Testis (tissue), 2 donors: ENCODE measurements at regions not wholly inside any gene's neighbourhood (a gene's known extent, or its start where the extent isn't known, plus 50 kb on each side); places are given as distances from the start of the nearest gene placed in this dataset.

Source experiments
- DNase-seq: peaks from one replicate; pipeline ENCODE4 v3.0.0-alpha.2; 2019
- H3K27ac ChIP-seq, 2 donors: fragments of 200-600 bp; sonication (generic); one replicate each; pipeline ENCODE4 v1.5.1; 2019
- H3K27me3 ChIP-seq: fragments of 200-600 bp; sonication (generic); one replicate; pipeline ENCODE4 v1.5.1; 2019
- H3K36me3 ChIP-seq: fragments of 200-600 bp; sonication (generic); one replicate; pipeline ENCODE4 v1.5.1; 2017; ENCODE audit warnings: low read depth; ENCODE audit errors: missing control alignments
- H3K4me1 ChIP-seq: fragments of 200-600 bp; sonication (generic); one replicate; pipeline ENCODE4 v1.5.1; 2019
- H3K4me3 ChIP-seq, 2 donors: fragments of 200-600 bp; sonication (generic); one replicate each; pipeline ENCODE4 v1.5.1; 2017 to 2019
- H3K9me3 ChIP-seq: fragments of 200-600 bp; sonication (generic); one replicate; pipeline ENCODE4 v1.5.1; 2017
- POLR2A ChIP-seq: fragments of 450-650 bp; IDR thresholded peaks from one replicate; pipeline ENCODE4 v1.6.1; 2017; ENCODE audit warnings: antibody characterized with exemption, mild to moderate bottlenecking, moderate library complexity
- WGBS, 2 donors: methylation state at CpG; one replicate each; pipeline ENCODE4 v1.1.5; 2018; 5-methylcytosine and 5-hydroxymethylcytosine counted together
- intact Hi-C: fragments of 100-400 bp; cut with DNase I; formaldehyde crosslinking; loops from one replicate; pipeline ENCODE4 v1.15.1; 2023; ENCODE audit warnings: low total_unique reads
- TF ChIP-seq, protein P1 (sequence below), 3 experiments: fragments of 450-650 bp in 2 of 3; fragments of 200-600 bp in 1 of 3; sonication (generic) in 1 of 3; IDR thresholded peaks; one replicate each; pipeline ENCODE4 v1.5.1; 2016 to 2019; ENCODE audit warnings: antibody characterized with exemption in 3 of 3, mild to moderate bottlenecking in 2 of 3, moderate library complexity in 1 of 3

DNA sequence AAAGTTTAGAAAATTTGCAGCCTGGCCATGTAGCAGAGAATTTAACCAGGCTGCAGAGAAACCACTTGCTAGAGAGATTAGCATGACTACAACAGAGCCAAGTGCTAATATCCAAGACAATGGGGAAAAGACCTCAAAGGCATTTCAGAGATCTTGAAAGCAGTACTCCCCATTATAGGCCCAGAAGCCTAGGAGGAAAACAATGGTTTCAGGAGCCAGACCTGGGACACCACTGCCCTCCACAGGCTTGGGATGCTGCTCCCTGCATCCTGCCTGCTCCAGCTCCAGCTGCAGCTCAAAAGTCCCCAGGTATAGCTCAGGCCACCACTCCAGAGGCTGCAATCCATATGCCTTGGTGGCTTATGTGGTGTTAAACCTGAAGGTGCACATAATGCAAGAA, 101.5 kb upstream of the TMEM72 start:
- no peak overlapping the region for H3K27ac ChIP-seq
- TF ChIP-seq, protein P1, sequence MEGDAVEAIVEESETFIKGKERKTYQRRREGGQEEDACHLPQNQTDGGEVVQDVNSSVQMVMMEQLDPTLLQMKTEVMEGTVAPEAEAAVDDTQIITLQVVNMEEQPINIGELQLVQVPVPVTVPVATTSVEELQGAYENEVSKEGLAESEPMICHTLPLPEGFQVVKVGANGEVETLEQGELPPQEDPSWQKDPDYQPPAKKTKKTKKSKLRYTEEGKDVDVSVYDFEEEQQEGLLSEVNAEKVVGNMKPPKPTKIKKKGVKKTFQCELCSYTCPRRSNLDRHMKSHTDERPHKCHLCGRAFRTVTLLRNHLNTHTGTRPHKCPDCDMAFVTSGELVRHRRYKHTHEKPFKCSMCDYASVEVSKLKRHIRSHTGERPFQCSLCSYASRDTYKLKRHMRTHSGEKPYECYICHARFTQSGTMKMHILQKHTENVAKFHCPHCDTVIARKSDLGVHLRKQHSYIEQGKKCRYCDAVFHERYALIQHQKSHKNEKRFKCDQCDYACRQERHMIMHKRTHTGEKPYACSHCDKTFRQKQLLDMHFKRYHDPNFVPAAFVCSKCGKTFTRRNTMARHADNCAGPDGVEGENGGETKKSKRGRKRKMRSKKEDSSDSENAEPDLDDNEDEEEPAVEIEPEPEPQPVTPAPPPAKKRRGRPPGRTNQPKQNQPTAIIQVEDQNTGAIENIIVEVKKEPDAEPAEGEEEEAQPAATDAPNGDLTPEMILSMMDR (IDR thresholded peaks at IDR 0.05), result no peak
- no peak for TF ChIP-seq POLR2A
- no peak overlapping the region for H3K4me3 ChIP-seq
- no peaks in the 10 kb centered on the region for H3K27me3 ChIP-seq
- peaks cover 9% of the 10 kb centered on the region for H3K4me1 ChIP-seq
- no peaks in the 10 kb centered on the region for H3K36me3 ChIP-seq
- no peaks in the 10 kb centered on the region for H3K9me3 ChIP-seq
- intact Hi-C loops, result no loop called here
- DNase-seq, result no peak

DNA sequence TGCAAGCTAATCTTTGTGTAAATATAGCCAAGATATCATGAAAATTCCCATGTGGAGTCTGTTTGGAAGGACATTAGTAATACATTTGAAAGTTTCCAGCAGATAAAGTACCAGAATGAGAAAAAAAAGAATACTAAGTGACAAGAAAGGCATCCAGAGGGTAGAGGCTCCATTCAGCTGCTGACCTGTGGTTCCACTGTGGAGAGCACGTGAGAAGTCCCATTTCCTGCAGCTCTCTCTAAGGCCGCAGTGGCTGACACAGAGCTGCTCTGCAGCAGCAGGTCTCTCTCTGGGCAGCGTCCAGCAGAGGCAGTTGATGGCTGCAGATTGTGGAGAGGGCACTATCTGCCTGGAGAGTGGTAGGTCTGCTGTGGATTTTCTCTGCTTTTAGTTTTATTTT, 100.1 kb upstream of the TMEM72 start:
- DNase-seq, result peak; percentile 43
- WGBS, 2 donors, result 40 to 41% methylated on average over 3 of the region's 3 CpGs
- Histone ChIP-seq H3K9me3 (no peaks in the 10 kb centered on the region), H3K36me3 (no peaks in the 10 kb centered on the region), H3K4me3 (no peak overlapping the region), H3K27me3 (no peaks in the 10 kb centered on the region), H3K4me1 (peaks cover 9% of the 10 kb centered on the region), H3K27ac (no peak overlapping the region)
- intact Hi-C loops, result no loop called here
- no peak for TF ChIP-seq POLR2A
- TF ChIP-seq, protein P1 (IDR thresholded peaks at IDR 0.05), result no peak

DNA sequence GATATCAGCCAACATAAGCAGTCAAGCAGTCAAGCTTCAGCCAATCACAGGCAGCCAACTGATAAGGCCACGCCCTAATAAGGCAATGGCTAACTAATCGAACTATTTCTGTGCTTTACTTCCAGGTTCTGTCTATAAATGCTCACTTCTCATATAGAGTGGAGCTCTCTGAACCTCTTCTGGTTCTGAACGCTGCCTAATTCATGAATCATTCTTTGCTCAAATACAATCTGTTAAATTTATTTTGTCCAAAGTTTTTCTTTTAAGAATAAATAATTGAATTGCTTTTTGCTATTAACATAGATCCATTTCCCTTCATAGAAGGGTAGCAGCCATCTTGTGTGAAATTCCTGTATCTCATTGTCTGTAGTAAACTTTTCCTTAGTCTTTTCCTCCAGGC, 97.9 kb upstream of the TMEM72 start:
- Histone ChIP-seq H3K4me3 (no peak overlapping the region), H3K27ac (no peak overlapping the region), H3K36me3 (no peaks in the 10 kb centered on the region), H3K27me3 (no peaks in the 10 kb centered on the region), H3K4me1 (peaks cover 14% of the 10 kb centered on the region), H3K9me3 (no peaks in the 10 kb centered on the region)
- no peak for TF ChIP-seq POLR2A
- TF ChIP-seq, protein P1 (IDR thresholded peaks at IDR 0.05), result no peak
- no peak for DNase-seq
- intact Hi-C loops, result no loop called here
- 90 to 92% methylated on average over 3 of the region's 3 CpGs for WGBS, 2 donors

DNA sequence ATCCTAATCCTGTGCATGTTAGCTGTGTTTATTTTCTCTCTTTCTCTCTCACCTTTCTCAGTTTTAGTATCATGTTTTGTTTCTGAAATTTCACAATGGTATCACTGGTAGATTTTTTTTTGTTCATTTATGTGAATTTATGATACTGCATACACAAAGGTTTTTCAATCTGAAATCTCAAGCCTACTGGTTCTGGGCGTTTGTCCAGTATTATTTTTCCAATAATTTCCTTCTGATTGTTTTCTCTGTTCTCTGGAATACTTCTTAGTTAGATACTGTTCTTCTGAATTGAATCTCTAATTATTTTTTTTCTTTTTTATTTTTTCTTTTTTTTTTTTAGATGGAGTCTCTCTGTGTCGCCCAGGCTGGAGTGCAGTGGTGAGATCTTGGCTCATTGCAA, 96.2 kb upstream of the TMEM72 start:
- Histone ChIP-seq H3K27me3 (no peaks in the 10 kb centered on the region), H3K9me3 (no peaks in the 10 kb centered on the region), H3K4me1 (peaks cover 18% of the 10 kb centered on the region), H3K4me3 (no peak overlapping the region), H3K27ac (no peak overlapping the region), H3K36me3 (no peaks in the 10 kb centered on the region)
- 77 to 80% methylated on average over 2 of the region's 2 CpGs for WGBS, 2 donors
- no peak for DNase-seq
- TF ChIP-seq POLR2A, result no peak
- TF ChIP-seq, protein P1 (IDR thresholded peaks at IDR 0.05), result no peak
- intact Hi-C loops, result no loop called here

DNA sequence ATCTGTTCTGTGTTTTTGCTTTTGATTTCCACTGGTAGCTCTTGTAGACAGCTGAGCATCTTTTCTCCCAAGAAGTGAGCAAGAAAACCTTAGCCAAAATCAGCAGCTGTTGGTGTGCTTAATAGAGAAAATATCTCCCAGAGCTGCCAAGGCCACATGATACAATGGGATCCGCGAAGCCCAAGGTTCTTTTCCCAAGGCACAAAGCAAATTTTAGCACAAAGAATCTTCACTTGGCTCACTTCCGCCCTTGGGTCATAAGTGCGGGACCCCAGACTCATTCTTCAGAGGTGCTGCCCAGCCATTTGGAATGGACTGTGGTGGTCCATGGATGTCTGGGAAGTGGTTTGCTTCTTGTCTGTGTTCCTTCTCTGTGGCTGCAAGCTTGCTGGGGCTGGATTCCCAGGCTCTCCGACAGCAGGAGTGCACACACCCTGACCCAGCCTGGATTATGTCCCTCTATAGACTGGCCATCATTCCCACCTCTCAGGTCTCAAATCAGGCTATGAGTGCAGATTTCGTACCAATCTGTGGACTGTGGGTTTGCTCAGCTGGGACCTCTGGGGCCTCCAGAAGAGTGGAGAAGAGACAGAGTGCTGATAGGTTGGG, 93.0 kb upstream of the TMEM72 start:
- H3K27me3 ChIP-seq, result no peaks in the 10 kb centered on the region
- H3K9me3 ChIP-seq, result no peaks in the 10 kb centered on the region
- peaks cover 9% of the 10 kb centered on the region for H3K4me1 ChIP-seq
- peak; percentile 52 for DNase-seq
- intact Hi-C loops, result no loop called here
- no peak overlapping the region for H3K4me3 ChIP-seq
- H3K27ac ChIP-seq, result no peak overlapping the region
- WGBS, 2 donors, result 43 to 66% methylated on average over 4 to 6 of the region's 6 CpGs
- TF ChIP-seq POLR2A, result no peak
- TF ChIP-seq, protein P1 (IDR thresholded peaks at IDR 0.05), result no peak
- H3K36me3 ChIP-seq, result no peaks in the 10 kb centered on the region
